Inflammatory macrophage (primary cell): ENCODE measurements at regions not wholly inside any gene's neighbourhood (a gene's known extent, or its start where the extent isn't known, plus 50 kb on each side); places are given as distances from the start of the nearest gene placed in this dataset.

Experiments used
- DNase-seq, 2 donors: peaks; one replicate each; pipeline ENCODE4 v3.0.0-alpha.2; 2020 to 2022

DNA sequence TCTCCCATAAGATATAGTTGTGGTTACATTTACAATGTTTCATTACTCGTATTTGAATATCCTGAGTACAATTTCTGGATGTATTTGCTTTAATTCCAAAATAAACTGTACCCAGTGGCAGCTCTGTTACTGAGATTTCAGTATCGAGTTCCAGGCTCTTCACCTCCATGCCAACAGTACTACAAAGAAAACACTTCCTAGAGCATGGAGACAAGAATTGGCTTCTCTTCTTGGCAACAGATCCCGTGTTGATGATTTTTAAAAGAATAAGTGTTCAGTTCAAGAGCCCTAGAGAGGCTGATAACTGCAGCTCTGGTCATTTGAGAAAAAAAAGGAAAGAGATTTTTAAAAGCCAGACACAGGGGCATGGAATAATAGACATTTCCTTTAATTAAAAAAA, 302.8 kb downstream of the EFNB2 start:
- no peak for DNase-seq

DNA sequence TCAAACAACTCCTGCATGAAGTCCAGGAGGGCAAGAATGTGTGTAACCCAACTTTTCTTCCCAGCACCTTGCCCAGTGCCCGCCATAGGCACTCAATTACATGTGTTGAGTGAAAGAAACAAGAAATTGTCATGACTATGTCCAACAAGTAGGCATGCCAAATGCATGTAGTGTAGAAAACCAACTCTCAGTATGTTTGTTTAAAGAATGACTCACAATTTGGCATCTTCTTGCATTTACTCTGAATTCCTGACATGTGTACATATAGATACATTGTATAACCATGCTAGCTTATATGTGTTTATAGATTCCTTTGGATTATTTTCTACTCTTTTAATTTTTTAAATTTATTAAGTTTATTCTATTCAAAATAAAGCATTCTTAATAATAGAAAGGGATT, 305.0 kb downstream of the EFNB2 start:
- DNase-seq = no peak

DNA sequence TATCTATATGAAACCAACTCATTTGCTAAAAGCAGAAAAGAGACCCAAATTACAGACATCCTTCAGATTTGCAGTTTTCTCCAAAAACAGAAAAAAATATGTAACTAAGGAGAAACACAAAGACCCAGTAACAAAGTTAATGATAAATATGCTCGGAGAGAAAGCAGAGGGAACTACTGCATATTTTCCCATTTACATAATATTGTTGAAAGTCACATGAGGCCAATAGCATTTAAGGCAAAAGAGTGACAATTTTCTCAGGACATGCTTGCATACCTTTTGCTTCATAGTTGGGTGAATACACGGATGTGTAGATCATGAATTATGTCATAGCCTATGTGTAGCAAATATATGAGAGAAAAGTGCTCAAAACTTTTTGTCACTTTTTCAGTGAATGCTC, 310.3 kb downstream of the EFNB2 start:
- DNase-seq = no peak

DNA sequence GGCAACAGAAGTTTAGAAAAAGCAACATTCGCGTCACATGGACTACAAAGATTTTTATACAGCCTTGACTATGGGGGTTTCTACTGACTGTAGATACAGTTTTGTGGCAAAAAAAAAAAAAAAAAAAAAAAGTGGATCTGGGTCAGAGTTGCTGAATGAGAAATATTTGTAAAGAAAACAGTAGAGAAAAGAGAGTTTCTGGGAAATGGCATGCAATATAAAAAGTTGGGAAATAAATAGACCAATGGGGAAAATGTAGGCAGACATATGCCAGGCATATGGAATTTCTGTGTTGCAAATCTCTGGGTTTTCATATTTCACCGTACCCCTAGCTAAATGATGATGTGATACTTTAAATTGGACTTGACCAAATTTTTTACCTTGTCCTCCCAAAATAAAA, 315.3 kb downstream of the EFNB2 start:
- no peak for DNase-seq

DNA sequence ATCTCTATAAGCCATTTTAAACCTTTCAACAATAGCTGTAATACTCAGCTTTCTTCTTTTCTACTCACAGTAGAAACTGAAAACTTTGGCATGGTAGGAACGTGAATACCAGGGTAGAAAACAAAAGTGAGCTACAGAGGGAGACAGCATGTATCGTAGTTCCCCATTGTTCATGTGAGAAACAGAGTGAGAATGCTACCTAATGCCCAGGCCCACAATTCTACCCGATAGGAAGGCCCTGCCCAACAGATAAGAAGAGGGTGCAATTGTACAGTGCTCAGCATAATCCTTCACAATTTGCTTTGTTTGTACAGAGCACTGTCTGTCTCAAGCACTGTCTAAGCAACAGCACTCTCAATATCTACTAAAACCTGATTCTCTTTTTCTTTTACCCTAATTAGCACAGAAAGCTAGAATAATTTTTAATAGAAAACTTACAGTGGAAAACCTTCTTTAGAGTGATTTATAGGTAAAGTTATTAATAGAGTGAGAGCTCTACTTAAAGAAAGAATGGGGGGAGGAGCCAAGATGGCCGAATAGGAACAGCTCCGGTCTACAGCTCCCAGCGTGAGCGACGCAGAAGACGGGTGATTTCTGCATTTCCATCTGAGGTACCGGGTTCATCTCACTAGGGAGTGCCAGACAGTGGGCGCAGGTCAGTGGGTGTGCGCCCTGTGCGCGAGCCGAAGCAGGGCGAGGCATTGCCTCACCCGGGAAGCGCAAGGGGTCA, 322.3 kb downstream of the EFNB2 start:
- DNase-seq = no peak

DNA sequence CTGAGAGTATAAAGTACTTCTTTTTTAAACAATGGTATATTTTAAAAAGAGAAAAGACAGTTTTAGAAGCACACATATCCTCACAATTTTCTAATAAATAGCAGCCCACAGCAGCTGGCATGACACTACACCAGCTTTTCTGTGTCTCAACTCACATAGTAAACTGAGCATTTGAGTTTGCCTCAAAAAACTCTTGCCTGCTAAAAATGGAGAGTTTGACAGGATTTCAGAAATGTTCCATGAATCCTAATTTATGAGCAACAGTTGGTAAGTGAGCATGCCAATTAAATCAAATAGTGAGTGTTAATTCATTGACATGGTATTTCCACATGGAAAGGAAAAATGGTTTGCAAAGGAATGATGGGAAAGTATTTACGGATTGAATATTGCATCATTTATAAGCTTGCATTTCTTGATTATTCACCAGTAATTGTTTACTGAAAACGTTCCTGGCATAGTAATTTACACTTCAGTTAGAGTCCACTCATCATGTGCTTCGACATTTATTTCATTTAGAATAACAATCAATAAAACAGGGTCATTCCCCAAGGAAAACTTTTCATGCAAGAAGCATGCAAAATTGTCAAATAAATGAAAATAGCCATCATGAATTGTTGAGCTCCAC, 323.0 kb downstream of the EFNB2 start:
- no peak for DNase-seq

DNA sequence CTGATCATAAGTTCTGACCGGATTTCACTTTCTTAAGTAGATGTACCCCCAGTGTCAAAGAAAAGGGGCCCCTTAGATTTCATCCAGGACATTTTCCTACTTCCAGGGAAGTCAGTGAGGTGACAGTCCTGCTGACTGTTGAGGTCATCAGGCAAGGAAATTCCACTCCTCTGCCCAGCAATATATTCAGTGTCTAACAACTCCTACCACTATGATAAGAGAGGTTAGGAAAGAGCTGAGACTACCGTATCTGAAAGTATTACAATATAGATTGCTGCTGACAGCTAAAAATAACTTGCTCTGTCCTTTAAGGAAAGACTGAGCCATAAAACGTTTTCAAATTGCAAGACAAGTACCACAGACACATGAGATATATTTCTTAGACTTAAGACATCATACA, 325.1 kb downstream of the EFNB2 start:
- DNase-seq = no peak

DNA sequence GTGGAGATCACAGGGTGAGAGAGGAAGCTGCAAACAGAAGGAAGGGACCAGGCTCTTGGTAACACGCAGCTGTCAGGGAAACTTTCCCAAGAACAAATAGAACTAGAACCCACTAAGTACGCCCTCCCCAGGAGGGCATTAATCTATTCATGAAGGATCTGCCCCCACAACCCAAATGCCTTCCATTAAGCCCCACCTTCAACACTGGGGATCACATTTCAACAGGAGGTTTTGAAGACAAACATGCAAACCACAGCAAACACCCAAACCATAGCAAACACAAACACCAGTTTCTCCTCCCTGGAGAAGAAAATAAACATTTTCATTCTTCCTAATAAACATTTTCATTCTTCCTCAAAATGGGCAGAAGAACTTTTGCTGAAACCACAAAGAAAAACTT, 329.6 kb downstream of the EFNB2 start:
- no peak for DNase-seq

DNA sequence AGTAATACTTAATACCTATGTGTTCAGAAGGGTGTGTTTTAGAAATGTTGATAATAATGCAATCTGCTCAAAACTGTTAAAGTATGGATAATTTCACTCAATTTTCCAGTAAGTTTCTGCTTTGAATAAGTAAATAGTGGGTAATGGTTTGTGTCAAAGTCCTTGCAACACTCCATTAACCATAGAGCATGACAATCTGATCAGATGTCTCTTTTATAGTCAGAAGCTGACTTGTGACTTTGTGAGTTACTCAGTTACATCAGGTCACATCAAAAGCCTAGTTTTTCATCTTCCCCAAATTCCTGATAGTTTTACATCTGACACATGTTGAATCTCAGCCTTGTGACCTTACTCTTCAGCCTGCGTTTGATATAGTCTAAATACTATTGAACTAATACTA, 338.0 kb downstream of the EFNB2 start:
- no peak for DNase-seq

DNA sequence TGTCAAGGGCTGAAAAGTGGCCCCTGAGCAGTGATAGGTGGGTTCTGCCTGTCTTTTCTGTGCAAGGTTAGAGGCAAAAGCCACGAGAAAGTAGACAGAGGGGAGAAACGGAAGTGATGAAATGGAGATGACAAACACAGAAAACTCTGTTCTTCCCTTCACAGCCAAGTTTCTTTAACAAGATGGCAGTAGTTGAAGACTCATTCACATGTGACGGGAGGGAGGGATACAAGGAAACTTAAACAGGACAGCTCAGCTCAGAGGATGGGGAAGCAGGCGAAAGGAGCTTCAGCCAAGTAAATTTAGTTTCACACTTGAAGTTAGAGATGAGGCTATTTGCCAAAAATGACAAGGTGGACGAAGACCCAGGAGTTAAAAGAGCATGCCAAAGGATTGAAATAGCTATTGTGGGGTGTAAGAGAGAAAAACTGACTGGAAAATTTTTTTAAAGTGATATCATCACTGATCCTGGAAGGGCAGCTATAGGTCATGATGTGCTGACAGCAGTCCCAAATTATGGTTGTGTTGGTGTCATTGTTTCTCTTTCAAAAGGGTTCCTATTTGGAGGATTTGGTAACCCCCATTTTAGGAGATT, 347.9 kb downstream of the EFNB2 start:
- DNase-seq = no peak

DNA sequence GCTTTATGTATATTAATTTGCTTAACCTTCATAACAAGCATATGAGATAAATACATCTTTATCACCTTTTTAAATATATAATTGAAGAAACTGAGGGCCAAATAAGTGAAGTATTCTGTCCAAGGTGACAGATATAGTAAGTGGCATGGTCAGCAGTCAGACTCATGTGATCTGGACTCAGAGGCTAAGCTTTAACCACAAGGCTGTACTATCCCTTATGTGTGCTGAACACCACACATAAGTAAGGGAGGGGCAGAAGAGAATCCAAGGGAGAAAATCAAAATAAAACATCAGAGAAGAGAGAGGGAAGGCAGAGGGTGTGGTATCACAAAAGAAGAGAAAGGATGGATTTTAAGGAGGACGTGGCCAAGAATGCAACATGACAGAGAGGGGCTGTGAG, 348.4 kb downstream of the EFNB2 start:
- DNase-seq = no peak

DNA sequence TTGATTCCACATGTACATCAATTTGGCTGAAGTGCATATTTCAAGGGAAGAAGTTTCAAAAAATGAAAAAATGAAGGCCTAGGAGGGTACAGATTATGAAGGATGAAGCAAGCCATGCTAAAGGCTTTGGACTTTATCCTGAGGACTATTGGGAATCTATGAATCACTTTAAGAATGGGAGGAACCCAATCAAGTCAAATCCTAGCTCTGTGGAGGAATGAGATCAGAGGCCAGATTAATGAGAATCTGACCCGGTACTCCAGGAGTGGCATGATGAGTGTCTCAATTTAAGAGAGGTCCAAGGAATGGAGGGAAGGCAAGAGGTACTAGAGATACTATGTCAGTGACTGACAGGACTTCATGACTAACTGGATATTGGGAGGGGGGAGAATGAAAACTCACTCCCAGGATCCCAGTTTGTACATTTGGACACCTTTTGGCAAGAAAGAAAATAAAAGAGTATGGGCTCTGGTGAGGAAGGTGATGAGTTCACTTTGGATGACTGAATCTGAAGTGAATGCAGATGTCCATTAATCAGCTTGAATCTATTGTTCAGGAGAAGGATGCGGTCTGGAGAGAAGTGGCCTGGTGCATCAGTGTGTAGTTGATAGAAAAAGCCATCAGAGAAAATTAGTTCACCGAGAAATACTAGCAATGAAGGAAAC, 349.0 kb downstream of the EFNB2 start:
- DNase-seq = no peak

DNA sequence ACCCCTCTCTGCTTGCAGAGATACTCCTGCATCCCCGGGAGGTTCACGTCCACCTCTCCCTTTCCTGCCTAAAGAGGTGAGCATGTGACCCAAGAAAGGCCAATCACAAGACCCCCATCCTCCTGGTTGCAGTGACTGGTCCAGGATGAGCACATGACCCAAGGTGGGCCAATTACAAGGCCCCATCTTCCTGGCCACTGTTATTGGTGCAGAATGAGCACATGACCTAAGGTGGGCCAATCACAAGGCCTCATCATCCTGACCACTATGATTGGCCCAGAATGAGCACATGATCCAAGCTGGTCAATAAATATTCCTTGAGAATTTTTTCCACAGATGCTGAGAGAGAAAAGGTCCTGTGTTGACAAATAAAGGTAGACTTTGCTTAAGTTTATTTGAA, 350.7 kb downstream of the EFNB2 start:
- no peak for DNase-seq

DNA sequence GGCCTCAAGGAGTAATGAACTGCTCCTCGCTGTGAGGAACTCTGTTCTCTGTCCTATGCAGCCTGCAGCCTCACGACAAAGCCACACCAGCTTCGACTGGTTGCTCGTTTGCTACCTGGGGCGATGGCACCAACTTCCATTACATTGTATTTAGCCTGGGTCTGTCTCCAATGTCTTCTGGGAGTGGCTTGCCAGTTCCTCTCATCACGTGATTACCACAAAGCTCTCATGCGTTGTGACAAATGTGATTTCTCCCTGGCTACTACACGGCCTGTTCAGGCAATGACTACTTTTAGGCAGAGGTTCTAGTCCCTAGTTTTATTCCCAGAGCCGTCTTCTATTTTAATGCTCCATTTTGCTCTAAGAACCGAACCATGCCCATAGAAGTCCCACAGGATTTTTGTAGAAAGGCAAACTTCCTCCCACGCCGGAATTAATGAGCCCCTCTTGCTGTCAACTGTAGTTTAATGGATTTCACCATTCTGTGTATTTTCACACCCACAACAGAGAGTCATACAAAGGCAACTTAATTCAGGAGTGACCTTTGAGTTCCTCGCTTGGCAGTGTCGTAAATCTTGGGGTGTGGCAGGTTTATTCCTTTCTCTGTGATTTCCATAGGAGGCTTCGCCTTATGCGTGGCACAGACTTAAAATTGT, 351.9 kb downstream of the EFNB2 start:
- DNase-seq = no peak

DNA sequence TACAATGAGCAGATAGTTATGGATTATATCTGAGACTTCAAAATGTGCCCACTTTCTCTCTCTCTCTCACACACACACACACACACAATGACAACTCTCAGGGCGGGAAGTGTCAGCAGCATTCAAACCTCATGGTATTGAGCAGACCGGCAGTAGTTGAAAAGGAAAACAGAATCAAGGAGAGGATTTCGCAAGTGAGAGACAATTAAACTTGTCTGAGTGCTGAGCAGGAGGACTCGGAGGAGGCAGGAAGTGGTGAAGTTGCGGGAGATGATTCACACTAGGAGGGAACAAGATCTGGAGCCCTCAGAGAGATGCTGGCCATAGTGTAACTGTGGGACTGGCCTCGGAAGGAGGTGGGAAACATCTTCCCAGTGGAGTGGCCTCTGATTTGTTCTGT, 353.1 kb downstream of the EFNB2 start:
- DNase-seq = no peak

DNA sequence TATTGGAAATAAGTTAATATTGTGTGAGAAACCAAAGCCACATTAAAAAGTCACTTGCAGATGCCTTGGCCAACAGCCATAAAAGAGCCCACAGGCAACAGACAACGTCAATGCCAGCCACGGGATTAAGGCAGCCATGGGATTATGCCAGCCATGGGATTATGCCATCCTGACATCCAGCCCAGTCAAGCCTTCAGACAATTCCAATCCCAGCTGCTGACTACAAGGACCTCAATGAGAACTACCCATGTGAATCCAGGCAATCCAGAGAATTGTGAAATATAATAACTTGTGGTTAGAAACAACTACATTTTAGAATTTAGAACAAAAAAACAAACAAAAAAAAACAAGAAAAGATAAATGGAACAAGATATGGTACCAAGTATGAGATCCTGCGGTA, 356.6 kb downstream of the EFNB2 start:
- DNase-seq = no peak

DNA sequence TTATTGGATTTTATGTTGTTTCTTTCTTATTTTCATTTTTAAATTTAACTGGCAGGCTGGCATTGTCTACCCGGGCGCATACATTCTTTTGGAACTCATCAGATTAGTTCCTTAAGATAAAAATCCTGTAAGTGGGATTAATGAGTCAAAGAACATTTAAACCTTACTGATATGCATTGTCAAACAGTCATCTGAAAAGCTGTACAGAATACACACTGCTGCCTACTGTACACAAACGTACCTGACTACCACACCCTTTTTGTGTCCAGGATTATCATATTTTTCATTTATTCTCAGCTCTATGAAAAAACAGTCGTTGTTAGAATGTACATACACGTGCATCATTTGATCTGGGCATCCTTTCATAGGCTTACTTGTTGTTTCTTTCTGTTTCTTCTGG, 358.3 kb downstream of the EFNB2 start:
- DNase-seq = no peak

DNA sequence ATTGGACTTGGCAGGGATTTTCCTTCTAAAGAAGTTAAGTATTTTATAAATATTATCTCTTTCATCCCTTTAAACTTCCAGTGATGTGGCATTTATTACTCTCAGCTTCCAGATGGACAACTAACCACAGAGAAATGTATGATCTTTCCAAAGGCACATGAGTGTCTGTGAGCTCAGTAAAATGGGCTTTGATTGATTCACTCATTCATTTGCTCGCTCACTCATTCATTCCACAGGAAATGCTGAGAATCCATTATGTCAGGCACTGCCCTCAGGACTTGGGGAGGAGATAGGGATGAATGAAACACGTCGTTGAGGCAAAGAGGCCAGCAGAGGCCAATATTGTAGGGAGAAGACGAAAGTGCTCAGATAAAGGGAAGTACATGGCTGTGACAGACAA, 359.3 kb downstream of the EFNB2 start:
- no peak for DNase-seq

DNA sequence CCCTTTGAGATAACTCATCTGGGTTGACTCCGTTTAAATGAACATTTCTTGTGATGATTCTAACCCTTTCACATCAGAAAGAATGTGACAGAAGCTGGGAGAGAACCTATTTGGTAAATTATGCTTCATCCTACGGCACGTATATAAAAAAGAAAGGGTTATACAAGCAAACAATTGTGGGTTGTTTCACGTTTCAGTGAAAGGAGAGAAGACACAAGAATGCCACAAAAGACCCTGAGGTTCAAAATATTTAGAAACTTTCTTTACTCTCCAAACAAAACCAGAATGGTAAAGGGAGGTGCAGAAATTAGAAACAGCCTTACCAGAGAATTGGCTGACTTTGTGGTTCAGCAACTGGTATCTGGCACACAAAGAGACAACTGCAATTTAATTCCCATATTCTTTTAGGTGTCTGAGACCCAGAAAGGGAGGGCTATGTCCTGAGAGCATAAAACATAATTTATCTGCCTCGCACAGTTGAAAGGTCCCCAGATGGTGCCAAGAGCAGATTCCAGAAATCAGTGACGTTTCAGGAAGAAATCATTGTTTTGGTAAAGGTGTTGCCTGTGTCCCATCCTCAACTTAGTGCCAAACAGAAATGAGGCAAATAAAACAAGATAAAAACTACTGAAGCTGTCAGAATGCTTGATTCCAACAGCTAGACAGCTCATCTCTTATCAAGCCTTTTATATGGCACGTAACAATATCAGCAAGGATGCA, 361.4 kb downstream of the EFNB2 start:
- no peak for DNase-seq

DNA sequence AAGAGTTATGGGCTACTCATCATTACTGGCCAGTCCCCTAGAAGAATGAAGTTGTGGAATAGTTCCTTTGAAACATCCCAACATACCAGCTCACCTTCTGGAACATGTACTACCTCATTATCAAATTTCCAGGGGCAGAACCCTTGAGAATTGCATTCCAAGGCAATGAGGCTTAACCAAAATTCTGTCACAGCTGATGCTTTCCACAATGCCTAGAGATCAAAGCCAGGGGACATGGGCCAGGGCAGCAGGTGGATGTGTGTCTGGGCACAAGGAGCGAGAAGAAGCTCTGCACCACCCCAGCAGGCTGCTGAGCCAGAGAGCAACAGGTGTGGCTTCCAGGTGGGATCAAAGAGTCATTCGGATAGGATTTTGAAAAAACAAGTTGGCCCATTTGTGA, 362.1 kb downstream of the EFNB2 start:
- no peak for DNase-seq

DNA sequence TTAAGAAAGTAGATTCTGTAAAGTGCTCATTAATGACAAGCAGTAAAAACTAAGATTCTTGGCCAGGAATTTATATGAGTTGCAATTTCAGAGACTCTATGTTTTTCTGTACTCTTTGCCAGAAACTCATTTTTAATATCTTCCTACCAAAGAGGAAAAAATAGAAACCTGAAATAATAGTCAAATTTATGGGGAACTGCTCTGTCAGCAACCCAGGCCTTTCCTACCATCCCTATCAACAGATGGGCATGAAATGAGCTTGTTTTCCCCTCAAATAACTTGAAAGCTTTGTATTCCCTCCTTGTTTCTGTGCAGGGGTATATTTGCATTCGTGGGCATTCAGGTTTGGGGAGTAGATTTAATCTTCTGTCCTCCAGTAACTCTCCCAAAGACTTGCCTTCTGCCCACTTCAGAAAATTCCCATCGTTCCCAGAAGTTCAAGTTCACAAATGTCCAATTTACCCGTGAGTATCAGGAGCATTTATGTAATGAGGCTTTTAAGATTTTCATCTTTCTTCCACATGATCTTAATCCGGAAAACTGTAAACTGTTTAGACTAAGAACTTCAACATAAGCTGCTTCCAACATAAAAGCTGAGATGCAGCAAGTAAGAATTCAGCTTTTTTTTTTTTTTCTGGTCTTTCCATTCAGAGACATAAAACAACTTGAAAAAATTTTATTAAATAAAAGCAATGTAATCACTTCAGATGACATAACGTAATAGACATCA, 363.1 kb downstream of the EFNB2 start:
- no peak for DNase-seq

DNA sequence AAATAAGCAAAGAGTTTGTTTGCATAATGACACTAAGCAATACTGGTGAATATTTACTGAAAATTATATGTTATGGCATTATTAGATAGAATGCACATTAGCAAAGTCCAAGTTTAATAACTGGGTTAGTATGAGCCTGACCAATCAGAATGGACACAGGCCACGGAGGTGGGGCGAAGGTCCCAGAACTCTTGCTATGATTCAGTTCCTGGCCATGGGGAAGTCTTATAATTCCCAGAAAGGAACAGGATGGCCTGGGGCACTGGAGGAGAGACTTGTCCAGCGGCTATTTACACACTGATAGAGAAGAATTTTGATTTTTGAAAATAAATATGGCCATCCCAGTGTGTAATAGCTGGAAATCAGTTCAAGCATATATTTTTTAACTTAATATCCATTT, 372.0 kb downstream of the EFNB2 start:
- no peak for DNase-seq
